ENCODE measurements at regions not wholly inside any gene's neighbourhood (a gene's known extent, or its start where the extent isn't known, plus 50 kb on each side); places are given as distances from the start of the nearest gene placed in this dataset.

GRCh38 chr7:369476-370258, 79.7 kb downstream of the FOXL3 start:
- peak in 1 of 4 experiments; percentile 32 for TF ChIP-seq CTCF (IDR thresholded peaks at IDR 0.05)
- TF ChIP-seq POLR2A (IDR thresholded peaks at IDR 0.05), result no peak

Data from prostate gland (tissue), 2 donors.